GM21529 (cell line): ENCODE measurements at regions not wholly inside any gene's neighbourhood (a gene's known extent, or its start where the extent isn't known, plus 50 kb on each side); places are given as distances from the start of the nearest gene placed in this dataset.
"Not testable (repeated sequence)": the region's sequence is repeated elsewhere in the genome, so short reads cannot be mapped to it uniquely, and the experiment has no call there.

ENCODE experiments used
- ATAC-seq: cut with Tn5 transposase; IDR thresholded peaks from one replicate; pipeline ENCODE4 v1.9.1; 2021; ENCODE audit not compliant: unreplicated experiment

DNA sequence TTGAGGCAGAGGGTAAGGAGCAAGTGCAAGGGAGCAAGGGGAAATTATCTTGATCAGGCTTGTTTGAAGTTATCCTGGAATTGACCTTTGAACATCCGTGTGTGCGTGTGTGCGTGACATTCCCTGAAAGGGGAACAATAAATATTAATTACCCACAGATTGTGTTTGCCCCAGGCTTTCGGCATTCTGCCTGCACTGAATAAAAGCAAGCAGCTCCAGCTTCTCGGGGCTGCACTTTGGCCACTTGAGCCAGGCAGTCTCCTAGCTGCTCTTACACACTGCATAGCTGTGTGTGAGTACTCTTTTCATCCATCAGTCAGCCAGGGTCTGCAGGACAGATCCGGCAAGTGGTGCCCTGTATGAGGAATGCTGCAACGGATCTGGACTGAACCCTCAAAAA lies 107.7 kb upstream of the BTN3A2 start:
- no peak for ATAC-seq

DNA sequence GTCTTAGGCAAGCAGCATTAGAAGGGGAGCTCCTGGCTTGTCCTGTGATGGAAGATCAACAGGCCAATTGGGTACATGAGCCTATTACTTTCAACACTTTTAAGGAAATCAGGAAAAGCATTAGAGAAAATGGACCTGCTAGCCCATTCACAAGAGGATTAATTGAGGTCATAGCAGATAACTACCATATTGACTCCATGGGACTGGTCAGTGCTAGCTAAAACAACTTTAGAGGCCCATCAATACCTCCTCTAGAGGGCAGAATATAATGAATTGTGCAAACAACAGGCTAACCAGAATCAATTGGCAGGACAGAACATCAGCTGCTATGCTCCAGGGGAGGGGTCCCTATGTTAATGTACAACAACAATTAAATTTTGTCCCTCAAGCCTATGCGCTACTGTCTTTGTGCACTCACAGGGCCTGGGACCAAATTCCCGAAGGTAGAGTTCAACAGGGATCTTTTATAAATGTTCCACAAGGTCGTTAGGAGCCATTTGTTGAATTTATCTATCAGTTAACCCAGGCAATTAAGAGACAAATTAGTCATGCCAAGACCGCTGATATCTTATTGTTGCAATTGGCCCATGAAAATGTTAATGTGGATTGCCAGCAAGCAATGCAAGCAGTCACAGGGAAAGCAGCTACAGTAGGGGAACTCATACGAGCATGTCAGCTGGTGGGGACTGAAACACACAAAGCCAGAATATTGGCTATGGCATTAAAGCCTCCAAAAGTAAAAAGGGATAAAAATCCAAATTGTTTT lies 106.6 kb upstream of the BTN3A2 start:
- ATAC-seq, result no peak

DNA sequence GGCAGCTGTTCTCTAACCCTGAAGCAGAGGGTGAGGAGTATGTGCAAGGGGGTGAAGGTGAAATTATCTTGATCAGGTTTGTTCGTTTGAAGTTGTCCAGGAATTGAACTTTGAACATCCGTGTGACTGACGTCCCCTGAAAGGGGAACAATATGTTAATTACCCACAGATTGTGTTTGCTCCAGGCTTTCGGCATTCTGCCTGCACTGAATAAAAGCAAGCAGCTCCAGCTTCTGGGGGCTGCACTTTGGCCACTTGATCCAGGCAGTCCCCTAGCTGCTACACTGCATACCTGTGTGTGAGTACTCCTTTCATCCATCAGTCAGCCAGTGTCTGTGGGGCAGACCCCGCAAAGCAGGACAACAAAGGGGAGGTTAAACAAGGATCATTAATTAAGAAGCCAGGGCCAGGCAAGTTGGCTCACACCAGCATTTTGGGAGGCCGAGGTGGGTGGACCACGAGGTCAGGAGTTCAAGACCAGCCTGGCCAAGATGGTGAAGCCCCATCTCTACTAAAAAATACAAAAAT lies 104.8 kb upstream of the BTN3A2 start:
- no peak for ATAC-seq

DNA sequence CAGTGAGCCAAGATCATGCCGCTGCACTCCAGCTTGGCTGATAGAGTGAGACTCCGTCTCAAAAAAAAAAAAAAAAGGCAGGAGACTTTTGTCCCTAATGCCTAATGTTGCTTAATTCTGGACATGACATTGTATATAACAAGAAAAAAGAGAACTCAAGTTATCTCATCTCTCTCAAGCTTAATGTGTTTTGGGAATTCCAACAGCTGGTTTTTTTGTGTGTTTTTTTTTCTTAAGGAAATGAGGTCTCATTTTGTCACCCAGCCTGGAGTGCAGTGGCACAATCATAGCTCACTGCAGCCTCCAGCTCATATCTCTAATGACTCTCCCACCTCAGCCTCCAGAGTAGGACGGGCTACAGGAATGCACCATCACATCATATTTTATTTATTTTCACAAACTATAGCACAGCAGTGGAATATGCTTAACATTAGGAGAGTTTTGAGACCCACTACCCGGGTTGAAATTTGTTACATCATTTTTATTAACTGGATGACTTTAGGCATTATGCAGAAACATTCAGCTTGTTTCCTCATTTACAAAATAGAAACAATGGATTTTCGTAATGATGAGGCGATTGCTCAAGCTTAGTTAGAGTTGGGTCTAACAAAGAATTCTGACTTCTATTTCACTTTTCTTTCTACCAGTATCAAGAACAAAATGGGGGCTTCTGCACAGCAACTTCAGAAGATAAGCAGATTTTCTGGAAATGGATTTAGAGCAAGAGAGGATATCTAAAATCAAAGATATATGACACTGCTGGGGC lies 104.1 kb upstream of the BTN3A2 start:
- no peak for ATAC-seq

DNA sequence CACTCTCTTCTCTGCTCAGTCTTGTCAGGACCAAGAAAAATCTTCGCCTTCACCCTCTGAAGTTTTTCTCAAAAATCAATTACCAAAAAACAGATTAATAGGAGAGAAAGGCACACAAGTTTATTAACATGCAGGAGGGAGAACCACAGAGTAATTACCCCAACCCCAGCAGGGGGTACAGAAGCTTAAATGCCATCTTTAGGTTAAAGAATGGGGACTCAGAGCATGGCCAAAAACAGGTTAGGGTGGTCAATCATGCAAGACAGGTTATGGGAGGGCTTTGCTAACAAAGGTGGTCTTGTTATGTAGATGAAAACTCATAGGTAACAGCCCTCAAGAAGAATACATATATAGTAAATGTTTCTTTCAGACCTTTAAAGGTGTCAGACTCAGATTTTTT lies 100.5 kb upstream of the BTN3A2 start:
- ATAC-seq, result no peak

DNA sequence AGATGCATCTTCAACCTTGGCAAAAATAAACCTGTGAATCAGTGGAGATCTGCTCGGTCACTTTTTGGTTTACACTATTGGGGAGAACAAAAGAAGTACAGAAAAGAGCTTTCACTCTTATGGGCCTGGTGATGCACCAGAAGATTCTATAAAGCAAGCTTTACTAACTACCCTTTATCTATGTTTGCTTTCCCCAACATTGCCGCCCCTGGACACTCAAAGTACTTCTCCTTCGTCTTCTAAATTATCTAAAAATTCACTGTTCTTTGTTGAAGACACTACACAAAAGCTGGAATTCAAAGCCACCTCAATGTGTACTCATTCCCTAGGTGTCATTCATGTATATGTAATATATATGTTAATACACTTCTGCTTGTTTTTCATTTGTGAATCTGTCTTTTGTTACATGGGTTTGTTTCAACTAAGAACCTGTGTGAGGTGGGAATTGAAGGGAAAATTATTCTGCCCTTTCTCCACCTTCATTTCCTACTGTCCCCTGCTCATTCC lies 97.9 kb upstream of the BTN3A2 start:
- no peak for ATAC-seq

DNA sequence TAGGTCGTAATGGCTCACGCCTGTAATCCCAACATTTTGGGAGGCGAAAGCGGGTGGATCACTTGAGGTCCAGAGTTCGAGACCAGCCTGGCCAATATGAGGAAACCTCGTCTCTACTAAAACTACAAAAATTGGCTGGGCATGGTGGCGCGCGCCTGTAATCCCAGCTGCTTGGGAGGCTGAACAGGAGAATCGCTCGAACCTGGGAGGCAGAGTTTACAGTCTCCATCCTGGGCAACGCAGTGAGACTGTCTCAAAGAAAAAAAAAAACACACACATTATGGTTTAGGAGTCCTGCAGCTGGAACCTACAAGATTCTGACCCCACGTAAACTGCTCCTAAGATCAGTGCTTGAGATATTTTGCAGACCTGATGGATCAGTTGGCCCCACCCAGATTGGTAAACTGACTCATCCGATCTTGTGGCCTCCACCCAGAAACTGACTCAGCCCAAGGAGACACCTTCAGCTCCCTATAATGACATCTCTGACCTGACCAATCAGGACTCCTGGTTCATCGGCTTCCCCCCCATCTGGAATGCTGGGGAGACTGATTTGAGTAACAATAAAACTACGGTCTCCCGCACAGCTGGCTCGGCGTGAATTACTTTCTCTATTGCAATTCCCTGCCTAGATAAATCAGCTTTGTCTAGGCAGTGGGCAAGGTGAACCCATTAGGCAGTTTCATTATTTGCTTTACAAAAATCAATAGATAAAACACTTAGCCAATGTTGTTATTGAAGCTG lies 96.2 kb upstream of the BTN3A2 start:
- no peak for ATAC-seq

DNA sequence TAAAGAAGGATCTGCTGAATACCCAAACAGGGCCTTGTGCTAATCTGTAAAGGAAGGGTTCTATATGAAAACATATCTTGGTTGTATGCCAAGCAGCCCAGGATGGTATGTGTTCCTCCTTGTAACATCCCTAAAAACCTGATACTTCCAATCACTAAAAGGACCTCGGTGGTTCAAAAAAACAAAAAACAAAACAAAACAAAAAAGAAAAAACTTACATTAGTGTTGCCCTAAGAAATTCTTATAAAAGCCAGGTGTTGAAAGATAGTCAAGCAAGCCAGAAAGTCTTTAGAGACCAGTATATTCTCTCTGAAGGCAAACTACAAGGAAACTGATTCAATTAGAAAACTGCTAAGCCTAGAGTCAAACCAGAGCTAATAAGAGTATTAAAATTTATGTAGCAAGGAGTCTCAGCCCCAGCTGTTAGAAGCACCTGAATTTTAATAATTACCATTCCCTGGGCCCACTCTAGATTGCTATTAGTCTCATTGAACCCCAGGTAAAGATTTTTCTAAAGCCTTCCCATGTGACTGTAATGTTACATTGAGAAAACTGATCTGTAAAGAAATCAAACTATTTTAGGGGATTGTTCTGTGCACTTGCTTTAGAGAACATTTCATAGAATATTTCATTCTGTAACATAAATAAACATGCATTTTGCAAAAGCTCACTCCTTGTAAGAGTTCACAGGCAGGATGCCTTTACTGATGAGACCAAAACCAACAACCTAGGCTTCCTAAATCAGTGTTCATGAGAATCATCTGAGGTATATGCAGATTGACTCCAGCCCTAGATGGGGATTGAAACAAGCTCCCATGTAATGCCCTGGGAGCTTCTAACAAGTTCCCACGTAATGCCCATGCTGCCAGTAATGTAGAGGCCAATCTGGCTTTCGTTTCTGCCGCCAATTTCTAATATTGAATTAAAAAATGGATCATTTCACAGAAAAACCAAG lies 95.2 kb upstream of the BTN3A2 start:
- no peak for ATAC-seq

DNA sequence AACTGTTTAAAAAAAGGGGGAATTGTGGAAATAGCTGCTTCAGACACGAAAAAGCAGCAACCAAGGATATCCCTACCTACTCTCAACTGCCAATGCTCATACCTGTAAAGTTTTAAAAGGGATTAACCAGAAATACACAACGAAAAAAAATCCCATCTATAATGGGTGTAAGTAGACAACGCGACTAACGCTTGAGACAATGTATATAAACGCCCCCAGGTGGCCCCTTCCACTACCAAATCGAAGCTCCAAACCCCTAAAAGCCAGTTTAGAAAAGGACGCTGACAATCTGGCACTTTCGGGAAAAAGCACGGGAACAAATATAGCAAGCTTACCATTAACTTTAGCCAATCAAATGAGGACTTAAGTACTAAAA lies 94.5 kb upstream of the BTN3A2 start:
- no peak for ATAC-seq

DNA sequence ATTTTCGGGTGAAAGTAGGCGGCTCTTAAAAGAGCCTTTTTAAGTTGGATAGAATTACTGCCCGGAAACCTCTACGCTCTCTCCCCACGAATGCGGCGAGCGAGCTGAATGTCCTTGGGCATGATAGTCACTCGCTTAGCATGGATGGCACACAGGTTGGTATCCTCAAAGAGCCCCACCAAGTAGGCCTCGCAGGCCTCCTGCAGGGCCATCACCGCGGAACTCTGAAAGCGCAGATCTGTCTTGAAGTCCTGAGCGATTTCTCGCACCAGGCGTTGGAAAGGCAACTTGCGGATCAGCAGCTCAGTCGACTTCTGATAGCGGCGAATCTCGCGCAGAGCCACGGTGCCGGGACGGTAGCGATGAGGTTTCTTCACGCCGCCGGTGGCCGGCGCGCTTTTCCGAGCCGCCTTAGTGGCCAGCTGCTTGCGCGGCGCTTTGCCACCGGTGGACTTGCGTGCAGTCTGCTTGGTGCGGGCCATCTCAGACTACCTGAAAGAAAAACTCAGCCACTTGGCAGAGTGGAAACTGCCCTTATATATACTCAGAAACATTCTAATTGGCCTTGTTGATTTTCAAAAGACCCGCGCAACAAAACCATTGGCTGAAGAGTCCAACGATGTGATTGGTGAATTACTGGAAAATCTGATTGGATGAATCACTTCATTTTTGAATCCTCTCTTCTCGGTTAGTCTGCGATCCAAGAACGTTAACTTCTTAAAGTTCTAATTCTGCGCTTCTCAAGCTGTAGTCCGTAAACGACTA lies 93.9 kb upstream of the BTN3A2 start:
- peak; percentile 28 for ATAC-seq

DNA sequence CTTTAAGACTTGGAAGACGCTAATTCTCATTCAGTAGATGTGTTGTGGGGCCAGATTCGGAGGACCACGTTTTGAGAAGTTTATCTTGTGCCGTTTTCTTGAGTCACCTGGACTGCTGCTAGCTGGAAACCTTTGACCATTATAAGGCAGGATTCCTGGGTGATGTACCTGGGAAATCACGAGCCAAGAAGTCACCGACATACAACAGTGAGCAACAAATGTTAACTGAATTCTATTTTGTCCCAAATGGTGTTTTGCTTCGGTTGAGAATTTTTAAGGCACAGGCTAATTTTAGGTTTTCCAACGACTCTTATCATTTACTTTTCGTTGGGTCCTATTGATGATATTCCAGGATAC lies 93.4 kb upstream of the BTN3A2 start:
- no peak for ATAC-seq

DNA sequence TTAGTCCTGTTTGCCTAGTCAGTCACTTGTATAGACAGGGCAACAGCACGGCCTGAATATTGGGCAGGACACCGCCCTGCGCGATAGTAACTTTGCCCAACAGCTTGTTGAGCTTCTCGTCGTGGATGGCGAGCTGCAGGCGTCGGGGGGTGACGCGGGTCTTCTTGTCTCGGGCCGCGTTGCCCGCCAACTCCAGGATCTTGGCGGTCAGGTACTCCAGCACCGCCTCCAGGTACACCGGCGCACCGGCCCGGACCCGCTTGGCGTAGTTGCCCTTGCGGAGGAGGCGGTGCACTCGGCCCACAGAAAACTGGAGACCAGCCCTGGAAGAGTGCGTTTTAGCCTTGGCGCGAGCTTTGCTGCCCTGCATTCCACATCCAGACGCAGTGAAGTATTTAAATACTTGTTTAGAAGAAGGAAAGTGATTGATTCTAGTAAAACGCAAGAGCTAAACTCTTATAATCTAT lies 92.8 kb upstream of the BTN3A2 start:
- ATAC-seq, result peak; percentile 24

DNA sequence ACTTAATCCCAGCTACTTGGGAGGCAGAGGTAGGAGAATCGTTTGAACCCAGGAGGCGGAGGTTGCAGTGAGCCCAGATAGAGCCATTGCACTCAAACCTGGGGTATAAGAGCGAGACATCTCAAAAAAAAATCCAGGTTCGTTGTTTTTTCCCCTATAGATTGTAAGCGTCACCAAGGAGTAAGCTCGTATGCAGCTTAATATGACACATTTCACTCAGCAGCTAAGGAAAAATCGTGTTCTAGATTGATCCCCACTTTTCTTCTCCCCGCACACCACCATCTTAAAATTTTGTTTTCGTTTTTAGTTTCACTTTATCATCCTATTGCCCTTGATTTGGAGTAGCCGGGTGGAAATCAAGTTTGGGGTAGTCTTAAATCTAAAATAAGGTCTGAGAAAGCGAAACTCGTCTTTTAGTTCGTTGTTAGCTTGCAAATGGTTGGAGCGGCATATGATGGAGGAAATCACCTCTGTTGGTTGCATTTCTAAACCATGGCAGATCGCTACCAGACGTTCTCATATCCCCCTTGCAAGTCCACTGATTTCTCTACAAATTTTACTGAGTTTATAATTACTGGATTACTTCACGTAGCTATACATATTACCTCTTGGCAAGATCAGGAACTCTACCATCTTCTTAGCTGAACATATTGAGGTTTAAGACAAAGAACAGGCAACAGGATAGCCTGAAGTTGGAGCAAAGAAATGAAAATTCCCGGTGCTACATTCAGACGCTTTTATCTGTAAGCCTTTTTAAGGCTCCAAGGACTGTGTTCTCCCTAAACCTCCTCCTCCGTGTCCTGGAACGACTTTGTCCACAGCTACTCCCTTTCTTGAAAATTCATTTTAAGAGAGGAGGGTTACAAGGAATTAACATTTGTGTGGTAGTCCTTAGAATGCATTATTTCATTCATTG lies 91.1 kb upstream of the BTN3A2 start:
- ATAC-seq, result no peak

DNA sequence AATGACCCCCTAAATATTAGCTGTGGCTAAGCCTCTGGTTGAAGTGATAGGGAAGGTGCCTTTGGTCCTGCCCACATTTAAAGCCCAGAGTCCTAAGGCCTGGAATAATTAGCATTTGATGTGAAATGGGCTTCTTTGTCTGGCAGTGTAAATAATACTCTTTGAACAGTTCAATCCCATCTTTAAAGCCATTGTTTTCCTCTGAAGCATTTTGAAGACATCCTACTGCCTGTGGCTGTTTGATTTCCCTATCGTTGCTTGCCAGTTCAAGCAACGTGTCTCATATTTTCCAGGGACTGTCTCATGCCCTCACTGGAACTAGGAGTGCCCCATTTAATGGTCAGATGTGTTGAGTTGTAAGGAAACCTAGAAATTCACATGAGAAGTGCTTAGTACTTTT lies 89.3 kb upstream of the BTN3A2 start:
- ATAC-seq, result no peak

DNA sequence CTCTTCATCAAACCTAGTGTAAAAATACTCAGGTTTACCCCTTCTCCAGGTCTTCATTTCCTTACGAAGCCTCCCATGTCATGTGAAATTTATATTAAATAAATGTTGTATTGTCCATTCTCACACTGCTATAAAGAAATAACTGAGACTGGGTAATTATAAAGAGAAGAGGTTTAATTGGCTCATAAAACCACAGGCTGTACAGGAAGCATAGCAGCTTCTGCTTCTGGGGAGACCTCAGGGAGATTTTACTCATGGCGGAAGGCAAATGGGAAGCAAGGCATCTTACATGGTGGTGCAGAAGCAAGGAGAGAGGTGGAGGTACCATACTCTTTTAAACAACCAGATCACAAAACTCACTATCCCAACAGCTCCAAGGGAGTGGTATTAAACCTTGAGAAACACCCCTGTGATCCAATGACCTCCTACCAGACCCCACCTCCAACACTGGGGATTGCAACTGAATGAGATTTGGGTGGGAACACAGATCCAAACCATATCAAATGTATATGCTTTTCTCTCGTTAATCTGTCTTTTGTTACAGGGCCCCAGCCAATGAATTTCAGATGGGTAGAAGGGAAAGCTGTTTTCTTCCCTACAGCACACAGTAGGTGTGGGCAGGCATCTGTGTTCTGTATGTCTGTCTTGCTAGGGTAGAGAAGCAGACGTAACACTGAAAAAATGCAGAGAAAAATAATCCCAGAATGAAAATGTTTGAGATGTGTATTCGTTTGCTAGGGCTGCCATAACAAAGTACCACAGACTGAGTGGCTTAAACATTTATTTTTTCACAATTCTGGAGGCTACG lies 88.0 kb upstream of the BTN3A2 start:
- no peak for ATAC-seq

DNA sequence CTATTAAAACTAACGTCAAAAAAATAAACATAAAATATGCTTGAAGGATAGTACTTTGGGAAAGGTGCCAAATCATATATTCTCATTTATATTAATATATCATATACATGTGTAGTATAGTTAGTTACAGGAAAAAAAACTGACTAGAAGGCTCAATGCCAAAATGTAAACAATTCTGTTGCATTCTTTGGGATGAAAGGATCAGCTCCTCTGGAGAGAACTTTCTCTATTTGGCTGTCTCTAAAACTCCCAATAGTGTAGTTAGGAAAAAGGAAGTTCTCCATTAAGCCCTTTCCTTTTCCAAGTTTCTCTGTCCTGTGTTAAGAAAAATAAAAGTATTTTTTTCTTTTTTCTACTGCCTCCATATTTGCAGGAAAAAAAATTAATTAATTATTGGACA lies 86.5 kb upstream of the BTN3A2 start:
- no peak for ATAC-seq

DNA sequence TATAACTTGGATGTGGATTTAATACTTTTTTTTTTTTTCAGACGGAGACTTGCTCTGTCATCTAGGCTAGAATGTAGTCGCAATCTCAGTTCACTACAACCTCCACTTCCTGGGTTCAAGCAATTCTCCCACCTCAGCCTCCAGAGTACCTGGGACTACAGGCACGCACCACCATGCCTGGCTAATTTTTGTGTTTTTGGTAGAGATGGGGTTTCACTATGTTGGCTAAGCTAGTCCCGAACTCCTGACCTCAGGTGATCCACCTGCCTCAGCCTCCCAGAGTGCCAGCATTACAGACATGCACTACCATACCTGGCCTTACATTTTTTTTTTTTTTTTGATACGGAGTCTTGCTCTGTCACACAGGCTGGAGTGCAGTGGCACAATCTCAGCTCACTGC lies 85.6 kb upstream of the BTN3A2 start:
- not testable (repeated sequence) for ATAC-seq

DNA sequence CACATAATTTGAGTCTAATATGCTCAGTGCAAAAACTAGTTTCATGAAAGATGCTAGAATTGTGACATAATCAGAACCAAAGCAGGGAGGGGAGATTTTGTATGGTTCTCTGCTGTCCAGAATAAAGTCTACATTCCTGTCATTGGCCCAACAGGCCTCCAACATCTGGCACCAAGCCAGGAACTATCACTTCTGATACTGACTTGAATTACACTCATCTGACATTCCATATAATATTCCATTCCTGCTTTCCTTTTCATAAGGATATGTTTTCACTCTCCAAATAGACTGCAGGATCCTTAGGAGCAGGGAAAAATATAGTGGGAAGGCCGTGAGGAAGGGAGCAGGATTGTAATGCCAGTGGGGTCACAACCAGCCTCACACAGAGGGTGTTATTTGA lies 84.6 kb upstream of the BTN3A2 start:
- no peak for ATAC-seq
